ENCODE measurements at regions not wholly inside any gene's neighbourhood (a gene's known extent, or its start where the extent isn't known, plus 50 kb on each side); places are given as distances from the start of the nearest gene placed in this dataset.

DNA sequence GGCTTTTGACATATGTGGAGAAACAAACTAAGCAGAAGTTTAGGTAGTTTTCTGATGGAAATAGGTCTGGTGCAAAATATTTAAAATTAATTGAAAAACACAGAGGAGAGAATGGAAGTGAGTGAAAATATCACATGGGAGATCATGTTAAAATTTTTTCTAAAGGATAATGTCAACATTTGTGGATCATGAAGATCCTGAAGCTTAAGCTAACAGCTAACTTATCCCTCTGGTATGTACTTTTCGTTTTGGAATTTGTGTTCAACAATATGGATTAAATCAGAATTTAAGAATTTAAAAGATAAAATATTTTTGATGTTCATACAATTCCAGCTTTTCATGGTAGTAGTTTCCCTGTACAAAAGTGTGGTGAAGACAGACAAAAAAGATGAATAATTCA, 572.8 kb upstream of the FAM241A start:
- TF ChIP-seq, protein P1, sequence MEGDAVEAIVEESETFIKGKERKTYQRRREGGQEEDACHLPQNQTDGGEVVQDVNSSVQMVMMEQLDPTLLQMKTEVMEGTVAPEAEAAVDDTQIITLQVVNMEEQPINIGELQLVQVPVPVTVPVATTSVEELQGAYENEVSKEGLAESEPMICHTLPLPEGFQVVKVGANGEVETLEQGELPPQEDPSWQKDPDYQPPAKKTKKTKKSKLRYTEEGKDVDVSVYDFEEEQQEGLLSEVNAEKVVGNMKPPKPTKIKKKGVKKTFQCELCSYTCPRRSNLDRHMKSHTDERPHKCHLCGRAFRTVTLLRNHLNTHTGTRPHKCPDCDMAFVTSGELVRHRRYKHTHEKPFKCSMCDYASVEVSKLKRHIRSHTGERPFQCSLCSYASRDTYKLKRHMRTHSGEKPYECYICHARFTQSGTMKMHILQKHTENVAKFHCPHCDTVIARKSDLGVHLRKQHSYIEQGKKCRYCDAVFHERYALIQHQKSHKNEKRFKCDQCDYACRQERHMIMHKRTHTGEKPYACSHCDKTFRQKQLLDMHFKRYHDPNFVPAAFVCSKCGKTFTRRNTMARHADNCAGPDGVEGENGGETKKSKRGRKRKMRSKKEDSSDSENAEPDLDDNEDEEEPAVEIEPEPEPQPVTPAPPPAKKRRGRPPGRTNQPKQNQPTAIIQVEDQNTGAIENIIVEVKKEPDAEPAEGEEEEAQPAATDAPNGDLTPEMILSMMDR (IDR thresholded peaks at IDR 0.05), result no peak
- no peak for TF ChIP-seq EZH2 (IDR thresholded peaks at IDR 0.05; ENCODE audit: borderline replicate concordance, insufficient read depth, low read depth, low read length, poor library complexity, severe bottlenecking)

All from B cell (primary cell).